OCI-LY3 (cell line): ENCODE measurements at regions not wholly inside any gene's neighbourhood (a gene's known extent, or its start where the extent isn't known, plus 50 kb on each side); places are given as distances from the start of the nearest gene placed in this dataset.
"Not testable (repeated sequence)": the region's sequence is repeated elsewhere in the genome, so short reads cannot be mapped to it uniquely, and the experiment has no call there.

Experiments
- H2AFZ ChIP-seq: fragments of 200-600, 300-600 bp; shearing (Covaris generic); 2 replicates; pipeline ENCODE4 v1.6.0; 2014; ENCODE audit warnings: antibody characterized with exemption, low read depth, low read length
- H3K27ac ChIP-seq: fragments of 200-600, 300-600 bp; sonication (generic); 2 replicates; pipeline ENCODE4 v1.5.1; 2014; ENCODE audit warnings: mild to moderate bottlenecking, low read length, moderate library complexity, mixed read lengths
- H3K27me3 ChIP-seq: fragments of 200-600, 300-600 bp; sonication (generic); 2 replicates; pipeline ENCODE4 v1.6.1; 2014; ENCODE audit warnings: low read depth, low read length, mixed read lengths
- H3K36me3 ChIP-seq: fragments of 200-600, 300-600 bp; sonication (generic); replicated peaks from 2 replicates; pipeline ENCODE3; 2014; ENCODE audit warnings: low read depth, low read length, mixed read lengths
- H3K4me1 ChIP-seq: fragments of 300-600, 200-600 bp; sonication (generic); 2 replicates; pipeline ENCODE4 v1.6.1; 2014; ENCODE audit warnings: low read length, mixed read lengths
- H3K4me2 ChIP-seq: fragments of 200-600, 300-600 bp; sonication (generic); 2 replicates; pipeline ENCODE4 v1.6.1; 2014; ENCODE audit warnings: low read length, mixed read lengths
- H3K4me3 ChIP-seq: fragments of 300-600, 200-600 bp; sonication (generic); 2 replicates; pipeline ENCODE4 v1.5.1; 2014; ENCODE audit warnings: antibody characterized with exemption, mild to moderate bottlenecking, low read length, moderate library complexity
- H3K79me2 ChIP-seq: fragments of 300-600, 200-600 bp; shearing (Covaris generic); 2 replicates; pipeline ENCODE4 v1.6.1; 2014; ENCODE audit warnings: mild to moderate bottlenecking, low read length, mixed read lengths
- H3K9ac ChIP-seq: fragments of 300-600, 200-600 bp; shearing (Covaris generic); 2 replicates; pipeline ENCODE4 v1.6.0; 2014; ENCODE audit warnings: mild to moderate bottlenecking, low read length, moderate library complexity
- H3K9me3 ChIP-seq: fragments of 200-600, 300-600 bp; shearing (Covaris generic); 2 replicates; pipeline ENCODE4 v1.6.1; 2014; ENCODE audit warnings: low read length, mixed read lengths; ENCODE audit not compliant: insufficient read depth
- H4K20me1 ChIP-seq: fragments of 200-600, 300-600 bp; sonication (generic); 2 replicates; pipeline ENCODE4 v1.6.1; 2016; ENCODE audit warnings: low read length, mixed read lengths; ENCODE audit not compliant: insufficient read depth
- EZH2phosphoT487 ChIP-seq: fragments of 200-600 bp; shearing (Covaris generic); IDR thresholded peaks from 2 replicates; pipeline ENCODE4 v1.6.1; 2018; ENCODE audit warnings: antibody characterized with exemption, mixed run types, low read depth
- TF ChIP-seq, protein P1 (sequence below): fragments of 200-600, 300-600 bp; sonication (generic); IDR thresholded peaks from 2 replicates; pipeline ENCODE4 v1.5.1; 2014; ENCODE audit warnings: antibody characterized with exemption, low read length, low read depth

DNA sequence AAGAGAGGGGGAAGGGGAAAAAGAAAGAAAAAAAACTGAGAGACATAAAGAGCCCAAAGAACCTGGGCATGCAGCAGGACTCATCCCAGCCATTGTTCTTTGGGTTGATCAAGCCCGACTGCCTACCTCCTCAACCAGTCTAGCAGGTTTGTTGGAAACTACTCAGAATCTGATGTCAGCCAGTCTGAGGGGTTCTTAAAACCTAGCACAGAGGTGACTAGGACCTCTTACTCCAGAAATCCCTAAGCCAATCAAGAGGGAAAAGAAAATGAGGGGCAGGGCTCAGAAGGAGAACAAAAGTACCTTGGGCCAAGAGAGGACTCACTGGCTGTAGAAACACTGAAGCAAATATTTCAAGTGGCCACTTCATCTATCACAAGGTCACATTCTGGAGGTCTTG is 228.0 kb downstream of the AASDHPPT start:
- H3K9me3 ChIP-seq = no peaks in the 10 kb centered on the region
- no peak overlapping the region for H2AFZ ChIP-seq
- no peak overlapping the region for H3K4me2 ChIP-seq
- H3K36me3 ChIP-seq = no peaks in the 10 kb centered on the region
- H4K20me1 ChIP-seq = no peaks in the 10 kb centered on the region
- no peaks in the 10 kb centered on the region for H3K4me1 ChIP-seq
- no peak overlapping the region for H3K27ac ChIP-seq
- no peaks in the 10 kb centered on the region for H3K27me3 ChIP-seq
- H3K79me2 ChIP-seq = no peaks in the 10 kb centered on the region
- no peak overlapping the region for H3K4me3 ChIP-seq
- H3K9ac ChIP-seq = no peak overlapping the region
- TF ChIP-seq, protein P1, sequence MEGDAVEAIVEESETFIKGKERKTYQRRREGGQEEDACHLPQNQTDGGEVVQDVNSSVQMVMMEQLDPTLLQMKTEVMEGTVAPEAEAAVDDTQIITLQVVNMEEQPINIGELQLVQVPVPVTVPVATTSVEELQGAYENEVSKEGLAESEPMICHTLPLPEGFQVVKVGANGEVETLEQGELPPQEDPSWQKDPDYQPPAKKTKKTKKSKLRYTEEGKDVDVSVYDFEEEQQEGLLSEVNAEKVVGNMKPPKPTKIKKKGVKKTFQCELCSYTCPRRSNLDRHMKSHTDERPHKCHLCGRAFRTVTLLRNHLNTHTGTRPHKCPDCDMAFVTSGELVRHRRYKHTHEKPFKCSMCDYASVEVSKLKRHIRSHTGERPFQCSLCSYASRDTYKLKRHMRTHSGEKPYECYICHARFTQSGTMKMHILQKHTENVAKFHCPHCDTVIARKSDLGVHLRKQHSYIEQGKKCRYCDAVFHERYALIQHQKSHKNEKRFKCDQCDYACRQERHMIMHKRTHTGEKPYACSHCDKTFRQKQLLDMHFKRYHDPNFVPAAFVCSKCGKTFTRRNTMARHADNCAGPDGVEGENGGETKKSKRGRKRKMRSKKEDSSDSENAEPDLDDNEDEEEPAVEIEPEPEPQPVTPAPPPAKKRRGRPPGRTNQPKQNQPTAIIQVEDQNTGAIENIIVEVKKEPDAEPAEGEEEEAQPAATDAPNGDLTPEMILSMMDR = no peak
- TF ChIP-seq EZH2phosphoT487 = no peak

DNA sequence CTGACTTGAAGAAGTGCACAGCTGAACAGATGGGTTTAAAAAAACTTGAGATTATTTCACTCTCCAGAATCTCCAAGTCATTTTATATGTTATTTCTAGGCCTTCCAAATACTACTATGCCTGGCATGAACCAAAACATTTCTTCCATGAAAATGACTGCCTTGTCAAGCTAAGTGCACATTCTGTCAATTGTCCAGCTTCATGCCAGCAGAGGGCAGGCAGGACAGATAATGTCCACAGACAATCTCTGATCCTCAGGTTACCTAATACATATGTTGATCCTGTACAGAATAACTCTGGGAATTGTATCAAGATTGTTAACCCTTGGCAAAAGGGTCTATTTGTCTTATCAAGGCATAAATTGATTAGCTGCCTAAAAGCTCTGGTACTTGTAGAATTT is 229.5 kb downstream of the AASDHPPT start:
- Histone ChIP-seq H3K9ac (no peak overlapping the region), H3K27me3 (no peaks in the 10 kb centered on the region), H4K20me1 (no peaks in the 10 kb centered on the region), H3K4me3 (no peak overlapping the region), H2AFZ (no peak overlapping the region), H3K4me1 (no peaks in the 10 kb centered on the region), H3K27ac (no peak overlapping the region), H3K79me2 (no peaks in the 10 kb centered on the region), H3K9me3 (no peaks in the 10 kb centered on the region), H3K36me3 (no peaks in the 10 kb centered on the region), H3K4me2 (no peak overlapping the region)
- TF ChIP-seq EZH2phosphoT487 = no peak
- TF ChIP-seq, protein P1 = no peak

DNA sequence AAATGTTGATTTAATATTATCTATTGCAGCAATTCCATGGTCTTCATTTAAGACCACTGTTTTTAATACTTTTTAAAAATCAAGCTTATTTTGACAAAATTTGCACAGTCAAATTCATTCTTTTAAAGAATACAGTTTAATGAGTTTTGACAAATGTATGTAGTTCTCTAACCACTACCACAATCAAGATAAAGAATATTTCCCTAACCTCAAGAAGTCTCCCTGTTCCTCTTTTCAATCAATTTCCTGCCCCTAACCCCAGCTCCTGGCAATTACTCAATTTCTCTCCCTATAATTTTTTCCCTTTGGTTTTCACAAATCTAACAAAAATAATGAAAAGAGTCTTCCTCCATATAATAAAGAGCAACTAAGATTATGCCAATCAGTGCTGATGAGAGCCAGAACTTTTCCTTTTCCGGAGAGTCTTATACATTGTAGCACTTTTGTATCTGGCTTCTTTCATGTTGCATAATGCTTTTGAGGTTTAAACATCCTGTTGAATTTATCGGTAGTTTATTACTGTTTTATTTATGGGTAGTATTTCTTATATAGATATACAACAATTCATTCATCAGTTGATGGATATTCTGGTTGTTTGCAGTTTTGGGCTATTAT is 231.7 kb downstream of the AASDHPPT start:
- Histone ChIP-seq H3K9me3 (no peaks in the 10 kb centered on the region), H3K27me3 (no peaks in the 10 kb centered on the region), H3K27ac (no peak overlapping the region), H3K79me2 (no peaks in the 10 kb centered on the region), H2AFZ (no peak overlapping the region), H3K4me1 (no peaks in the 10 kb centered on the region), H3K4me3 (no peak overlapping the region), H3K36me3 (no peaks in the 10 kb centered on the region), H3K9ac (no peak overlapping the region), H4K20me1 (no peaks in the 10 kb centered on the region), H3K4me2 (no peak overlapping the region)
- TF ChIP-seq, protein P1 = no peak
- TF ChIP-seq EZH2phosphoT487 = no peak

DNA sequence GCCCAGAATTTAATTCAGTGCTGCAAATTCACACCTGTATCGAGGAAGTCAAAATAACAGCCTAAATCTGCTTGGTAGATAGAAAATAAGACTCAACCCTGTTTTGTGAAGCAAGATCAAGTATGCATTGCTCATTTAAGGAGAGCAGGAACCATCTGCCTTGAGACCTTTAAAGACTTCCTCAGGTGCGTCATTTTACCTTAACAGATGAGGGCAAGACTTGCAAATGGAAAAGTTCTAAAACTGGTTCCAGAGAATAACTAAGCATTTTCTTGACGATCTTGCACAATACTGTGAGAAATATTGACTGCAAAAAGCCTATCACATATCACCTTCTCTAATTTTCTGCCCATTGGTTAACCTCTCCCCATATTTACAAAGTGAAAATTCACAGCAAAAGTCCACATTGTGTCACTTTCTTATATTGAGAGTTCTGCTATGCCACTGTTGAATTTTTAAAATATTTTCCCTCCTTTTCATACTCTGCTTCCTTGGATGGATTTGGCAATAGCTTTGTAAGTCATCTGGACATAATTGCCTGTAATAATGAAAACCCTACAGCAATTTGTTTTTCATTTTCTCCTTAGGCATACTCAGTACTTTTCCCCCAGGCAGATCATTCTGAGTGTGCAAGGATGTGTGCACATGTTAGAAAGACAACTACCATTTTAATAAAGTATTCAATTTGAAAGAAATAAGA is 234.2 kb downstream of the AASDHPPT start:
- Histone ChIP-seq H3K27ac (no peak overlapping the region), H3K4me3 (no peak overlapping the region), H4K20me1 (no peaks in the 10 kb centered on the region), H3K36me3 (no peaks in the 10 kb centered on the region), H2AFZ (no peak overlapping the region), H3K4me2 (no peak overlapping the region), H3K27me3 (no peaks in the 10 kb centered on the region), H3K4me1 (no peaks in the 10 kb centered on the region), H3K9me3 (no peaks in the 10 kb centered on the region), H3K79me2 (no peaks in the 10 kb centered on the region), H3K9ac (no peak overlapping the region)
- TF ChIP-seq EZH2phosphoT487 = no peak
- TF ChIP-seq, protein P1 = no peak

DNA sequence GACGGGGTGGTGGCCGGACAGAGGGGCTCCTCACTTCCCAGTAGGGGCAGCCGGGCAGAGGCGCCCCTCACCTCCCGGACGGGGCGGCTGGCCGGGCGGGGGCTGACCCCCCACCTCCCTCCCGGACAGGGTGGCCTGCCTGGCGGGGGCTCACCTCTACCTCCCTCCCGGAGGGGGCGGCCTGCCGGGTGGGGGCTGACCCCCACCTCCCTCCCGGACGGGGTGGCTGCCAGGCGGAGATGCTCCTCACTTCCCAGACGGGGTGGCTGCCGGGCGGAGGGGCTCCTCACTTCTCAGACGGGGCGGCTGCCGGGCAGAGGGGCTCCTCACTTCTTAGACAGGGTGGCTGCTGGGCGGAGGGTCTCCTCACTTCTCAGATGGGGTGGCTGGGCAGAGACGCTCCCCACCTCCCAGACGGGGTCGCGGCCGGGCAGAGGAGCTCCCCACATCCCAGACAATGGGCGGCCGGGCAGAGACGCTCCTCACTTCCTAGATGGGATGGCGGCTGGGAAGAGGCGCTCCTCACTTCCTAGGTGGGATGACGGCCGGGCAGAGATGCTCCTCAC is 239.8 kb downstream of the AASDHPPT start:
- not testable (repeated sequence) for H3K4me2 ChIP-seq, H3K4me1 ChIP-seq, H3K9ac ChIP-seq, H3K36me3 ChIP-seq, H3K27ac ChIP-seq, H3K27me3 ChIP-seq, H2AFZ ChIP-seq, H4K20me1 ChIP-seq, H3K79me2 ChIP-seq, H3K4me3 ChIP-seq, H3K9me3 ChIP-seq
